ENCODE measurements at regions not wholly inside any gene's neighbourhood (a gene's known extent, or its start where the extent isn't known, plus 50 kb on each side); places are given as distances from the start of the nearest gene placed in this dataset.

GRCh38 chr11:70650075-70650909, 252.0 kb downstream of the CTTN start:
- DNase-seq (ENCODE audit: low read depth): peak; percentile 9

- no peak for DNase-seq (ENCODE audit: low read depth)
Observed at GRCh38 chr11:70651031-70651430, 252.7 kb downstream of the CTTN start.

- no peak for DNase-seq (ENCODE audit: low read depth)
Observed at GRCh38 chr11:70654016-70654415, 255.7 kb downstream of the CTTN start.

- no peak for DNase-seq (ENCODE audit: low read depth)
Observed at GRCh38 chr11:70655816-70656215, 257.5 kb downstream of the CTTN start.

GRCh38 chr11:70656252-70656651, 257.9 kb downstream of the CTTN start:
- DNase-seq (ENCODE audit: low read depth): no peak

GRCh38 chr11:70660059-70660888, 261.9 kb downstream of the CTTN start:
- DNase-seq (ENCODE audit: low read depth): no peak

GRCh38 chr11:70660889-70661197, 262.5 kb downstream of the CTTN start:
- DNase-seq (ENCODE audit: low read depth): no peak

GRCh38 chr11:70661761-70662501, 263.6 kb downstream of the CTTN start:
- no peak for DNase-seq (ENCODE audit: low read depth)

- no peak for DNase-seq (ENCODE audit: low read depth)
Observed at GRCh38 chr11:70662691-70663098, 264.4 kb downstream of the CTTN start.

- no peak for DNase-seq (ENCODE audit: low read depth)
Observed at GRCh38 chr11:70663815-70664214, 265.5 kb downstream of the CTTN start.

GRCh38 chr11:70666311-70666710, 268.0 kb downstream of the CTTN start:
- no peak for DNase-seq (ENCODE audit: low read depth)

- no peak for DNase-seq (ENCODE audit: low read depth)
Observed at GRCh38 chr11:70667767-70668166, 269.4 kb downstream of the CTTN start.

GRCh38 chr11:70668204-70669202, 270.2 kb downstream of the CTTN start:
- DNase-seq (ENCODE audit: low read depth): no peak

GRCh38 chr11:70669281-70669680, 271.0 kb downstream of the CTTN start:
- no peak for DNase-seq (ENCODE audit: low read depth)

- DNase-seq (ENCODE audit: low read depth): no peak
Observed at GRCh38 chr11:70669871-70670675, 271.7 kb downstream of the CTTN start.

GRCh38 chr11:70670676-70671034, 272.3 kb downstream of the CTTN start:
- no peak for DNase-seq (ENCODE audit: low read depth)

- DNase-seq (ENCODE audit: low read depth): no peak
Observed at GRCh38 chr11:70671083-70671482, 272.8 kb downstream of the CTTN start.

GRCh38 chr11:70671611-70672010, 273.3 kb downstream of the CTTN start:
- DNase-seq (ENCODE audit: low read depth): no peak

GRCh38 chr11:70672991-70673653, 274.8 kb downstream of the CTTN start:
- DNase-seq (ENCODE audit: low read depth): no peak

- no peak for DNase-seq (ENCODE audit: low read depth)
Observed at GRCh38 chr11:70674605-70675004, 276.3 kb downstream of the CTTN start.
